Lower leg skin (tissue), 4 donors: ENCODE measurements at regions not wholly inside any gene's neighbourhood (a gene's known extent, or its start where the extent isn't known, plus 50 kb on each side); places are given as distances from the start of the nearest gene placed in this dataset.

ENCODE experiments used
- DNase-seq, 2 donors: peaks; one replicate each; pipeline ENCODE4 v3.0.0-alpha.2; 2019; ENCODE audit warnings: low spot score in 2 of 2
- H3K4me3 ChIP-seq: fragments of 200-600 bp; sonication (generic); 2 replicates; pipeline ENCODE4 v1.5.1; 2017; ENCODE audit warnings: mild to moderate bottlenecking, low read depth; ENCODE audit not compliant: poor library complexity, severe bottlenecking
- CTCF ChIP-seq, 3 donors: fragments of 450-650 bp; IDR thresholded peaks; one replicate each; pipeline ENCODE4 v1.5.1; 2016; ENCODE audit warnings: antibody characterized with exemption in 3 of 3, mild to moderate bottlenecking in 3 of 3, moderate library complexity in 2 of 3
- POLR2A ChIP-seq, 2 donors: fragments of 450-650 bp; IDR thresholded peaks; one replicate each; pipeline ENCODE4 v1.6.1; 2016 to 2017; ENCODE audit warnings: antibody characterized with exemption in 2 of 2, mild to moderate bottlenecking in 1 of 2, moderate library complexity in 1 of 2
- WGBS, 2 donors: methylation state at CpG; one replicate each; pipeline ENCODE4 v1.1.5; 2018; 5-methylcytosine and 5-hydroxymethylcytosine counted together
- intact Hi-C: fragments of 100-400 bp; cut with DNase I; formaldehyde crosslinking; loops from one replicate; pipeline ENCODE4 v1.15.0; 2023; ENCODE audit warnings: low total_unique reads

GRCh38 chr14:62001963-62002362, 239.7 kb downstream of the SNAPC1 start:
- no peak for DNase-seq
- TF ChIP-seq CTCF (IDR thresholded peaks at IDR 0.05) (no peak), POLR2A (IDR thresholded peaks at IDR 0.05) (no peak)
- intact Hi-C loops: no loop called here
- no peak overlapping the region for H3K4me3 ChIP-seq
- 76 to 78% methylated on average over 2 of the region's 2 CpGs for WGBS, 2 donors

- no peak for DNase-seq
- TF ChIP-seq CTCF (IDR thresholded peaks at IDR 0.05) (no peak), POLR2A (IDR thresholded peaks at IDR 0.05) (no peak)
- H3K4me3 ChIP-seq: no peak overlapping the region
- WGBS, 2 donors: 65 to 68% methylated on average over 1 of the region's 1 CpG
- intact Hi-C loops: no loop called here
Observed at GRCh38 chr14:62002642-62003041, 240.4 kb downstream of the SNAPC1 start.

- 31 to 32% methylated on average over 2 of the region's 2 CpGs for WGBS, 2 donors
- DNase-seq: no peak
- intact Hi-C loops: no loop called here
- no peak for TF ChIP-seq CTCF (IDR thresholded peaks at IDR 0.05)
- no peak for TF ChIP-seq POLR2A (IDR thresholded peaks at IDR 0.05)
- H3K4me3 ChIP-seq: no peak overlapping the region
Observed at GRCh38 chr14:62003701-62004100, 241.5 kb downstream of the SNAPC1 start.

GRCh38 chr14:62006116-62006731, 244.0 kb downstream of the SNAPC1 start:
- H3K4me3 ChIP-seq: no peak overlapping the region
- 45 to 47% methylated on average over 6 of the region's 6 CpGs for WGBS, 2 donors
- intact Hi-C loops: no loop called here
- no peak for DNase-seq
- no peak for TF ChIP-seq CTCF (IDR thresholded peaks at IDR 0.05)
- TF ChIP-seq POLR2A (IDR thresholded peaks at IDR 0.05): no peak

GRCh38 chr14:62015243-62015642, 253.0 kb downstream of the SNAPC1 start:
- no peak overlapping the region for H3K4me3 ChIP-seq
- 55 to 56% methylated on average over 1 of the region's 1 CpG for WGBS, 2 donors
- TF ChIP-seq CTCF (IDR thresholded peaks at IDR 0.05) (no peak), POLR2A (IDR thresholded peaks at IDR 0.05) (no peak)
- DNase-seq: no peak
- intact Hi-C loops: no loop called here

- DNase-seq: no peak
- no peak for TF ChIP-seq CTCF (IDR thresholded peaks at IDR 0.05)
- TF ChIP-seq POLR2A (IDR thresholded peaks at IDR 0.05): no peak
- 0 to 19% methylated on average over 2 of the region's 2 CpGs for WGBS, 2 donors
- no peak overlapping the region for H3K4me3 ChIP-seq
- intact Hi-C loops: no loop called here
Observed at GRCh38 chr14:62015945-62016344, 253.7 kb downstream of the SNAPC1 start.
